Transverse colon (tissue), 4 donors: ENCODE measurements at regions not wholly inside any gene's neighbourhood (a gene's known extent, or its start where the extent isn't known, plus 50 kb on each side); places are given as distances from the start of the nearest gene placed in this dataset.
"Not testable (repeated sequence)": the region's sequence is repeated elsewhere in the genome, so short reads cannot be mapped to it uniquely, and the experiment has no call there.

Experiments
- DNase-seq: peaks from one replicate; pipeline ENCODE4 v3.0.0-alpha.2; 2019
- H3K27ac ChIP-seq, 4 donors: fragments of 200-600 bp; sonication (generic); 2 replicates each; pipeline ENCODE4 v1.5.1; 2016 to 2018; ENCODE audit warnings: inconsistent platforms in 4 of 4
- H3K27me3 ChIP-seq: fragments of 200-600 bp; sonication (generic); 2 replicates; pipeline ENCODE4 v1.5.1; 2017; ENCODE audit warnings: inconsistent platforms
- H3K36me3 ChIP-seq, 4 donors: fragments of 200-600 bp; sonication (generic); 2 replicates each; pipeline ENCODE4 v1.5.1; 2017 to 2019; ENCODE audit warnings: inconsistent platforms in 4 of 4
- H3K4me1 ChIP-seq, 4 donors: fragments of 200-600 bp; sonication (generic); 2 replicates each; pipeline ENCODE4 v1.5.1; 2017 to 2020; ENCODE audit warnings: inconsistent platforms in 4 of 4
- H3K4me3 ChIP-seq, 4 donors: fragments of 200-600 bp; sonication (generic); 1 replicate in 1 of 4; 2 replicates in 3 of 4; pipeline versions ENCODE4 v1.5.1 to v1.6.1; 2017 to 2019; ENCODE audit warnings: inconsistent platforms in 4 of 4
- H3K9me3 ChIP-seq, 2 donors: fragments of 200-600 bp; sonication (generic); 2 replicates each; pipeline ENCODE4 v1.5.1; 2017 to 2019; ENCODE audit warnings: inconsistent platforms in 2 of 2
- CTCF ChIP-seq, 5 experiments: fragments of 200-600 bp in 3 of 5; fragments of 450-650 bp in 2 of 5; sonication (generic) in 3 of 5; IDR thresholded peaks; 1 replicate in 2 of 5; 2 replicates in 3 of 5; pipeline ENCODE4 v1.5.1; 2016 to 2017; ENCODE audit warnings: antibody characterized with exemption in 5 of 5, inconsistent platforms in 3 of 5, mild to moderate bottlenecking in 2 of 5, moderate library complexity in 1 of 5
- EP300 ChIP-seq: sonication (generic); formaldehyde crosslinking; IDR thresholded peaks from one replicate; pipeline ENCODE4 v1.6.1; 2017; ENCODE audit warnings: antibody characterized with exemption, low read depth
- POLR2A ChIP-seq: fragments of 450-650 bp; IDR thresholded peaks from one replicate; pipeline ENCODE4 v1.6.1; 2016; ENCODE audit warnings: antibody characterized with exemption, mild to moderate bottlenecking, moderate library complexity
- POLR2AphosphoS5 ChIP-seq, 3 donors: sonication (generic); formaldehyde crosslinking; IDR thresholded peaks; one replicate each; pipeline ENCODE4 v1.6.1; 2016; ENCODE audit warnings: antibody characterized with exemption in 3 of 3
- WGBS, 2 donors: methylation state at CpG; one replicate each; pipeline ENCODE4 v1.1.5; 2018; ENCODE audit warnings: low coverage in 1 of 2; 5-methylcytosine and 5-hydroxymethylcytosine counted together
- in situ Hi-C, 4 donors: fragments of 200-750 bp; cut with MboI; loops; one replicate each; pipeline versions ENCODE4 v1.15.0 to v1.15.1; 2017; ENCODE audit warnings: low sequenced_read_pairs in 3 of 4, low pct_ligation_motif_present in 1 of 4, low pct_unique_long_range_greater_than_20kb in 1 of 4
- intact Hi-C: fragments of 100-400 bp; cut with DNase I; formaldehyde crosslinking; loops from one replicate; pipeline ENCODE4 v1.15.1; 2023; ENCODE audit warnings: low total_unique reads

- no peaks in the 10 kb centered on the region for H3K27me3 ChIP-seq
- WGBS, 2 donors: 84 to 93% methylated on average over 2 of the region's 2 CpGs
- no peaks in the 10 kb centered on the region for H3K36me3 ChIP-seq
- no peak for DNase-seq
- no peaks in the 10 kb centered on the region for H3K9me3 ChIP-seq
- in situ Hi-C loops (no loop called here), intact Hi-C loops (no loop called here)
- no peaks in the 10 kb centered on the region for H3K4me1 ChIP-seq
- H3K4me3 ChIP-seq: no peak overlapping the region
- no peak overlapping the region for H3K27ac ChIP-seq
- TF ChIP-seq POLR2AphosphoS5 (IDR thresholded peaks at IDR 0.05) (no peak), POLR2A (no peak), EP300 (no peak), CTCF (IDR thresholded peaks at IDR 0.05) (no peak)
These were observed 138.9 kb upstream of the HNRNPU start for GRCh38 chr1:245003246-245003645.

GRCh38 chr1:245001252-245001651, 136.9 kb upstream of the HNRNPU start:
- H3K36me3 ChIP-seq: no peaks in the 10 kb centered on the region
- H3K27ac ChIP-seq: no peak overlapping the region
- TF ChIP-seq EP300 (no peak), POLR2A (no peak), CTCF (IDR thresholded peaks at IDR 0.05) (no peak), POLR2AphosphoS5 (IDR thresholded peaks at IDR 0.05) (no peak)
- H3K9me3 ChIP-seq: no peaks in the 10 kb centered on the region
- intact Hi-C loops (no loop called here), in situ Hi-C loops (no loop called here)
- H3K4me3 ChIP-seq: no peak overlapping the region
- DNase-seq: no peak
- no peaks in the 10 kb centered on the region for H3K27me3 ChIP-seq
- WGBS, 2 donors: 93% methylated on average over 1 of the region's 1 CpG; no CpG with 5 or more reads in 1 of the 2 donors
- no peaks in the 10 kb centered on the region for H3K4me1 ChIP-seq

- no peak for DNase-seq
- intact Hi-C loops: no loop called here
- H3K27ac ChIP-seq: no peak overlapping the region
- TF ChIP-seq CTCF (IDR thresholded peaks at IDR 0.05) (no peak), EP300 (no peak), POLR2A (no peak), POLR2AphosphoS5 (IDR thresholded peaks at IDR 0.05) (no peak)
- H3K4me3 ChIP-seq: no peak overlapping the region
- in situ Hi-C loops: no loop called here
- H3K9me3 ChIP-seq: no peaks in the 10 kb centered on the region
- no peaks in the 10 kb centered on the region for H3K4me1 ChIP-seq
- no peaks in the 10 kb centered on the region for H3K27me3 ChIP-seq
- no peaks in the 10 kb centered on the region for H3K36me3 ChIP-seq
These were observed 136.5 kb upstream of the HNRNPU start for GRCh38 chr1:245000872-245001188.

GRCh38 chr1:244999644-245000043, 135.3 kb upstream of the HNRNPU start:
- in situ Hi-C loops: not testable (repeated sequence)

GRCh38 chr1:244998717-244999346, 134.5 kb upstream of the HNRNPU start:
- DNase-seq: no peak
- no peaks in the 10 kb centered on the region for H3K36me3 ChIP-seq
- no peaks in the 10 kb centered on the region for H3K27me3 ChIP-seq
- H3K9me3 ChIP-seq: no peaks in the 10 kb centered on the region
- in situ Hi-C loops (no loop called here), intact Hi-C loops (no loop called here)
- H3K27ac ChIP-seq: no peak overlapping the region
- TF ChIP-seq EP300 (no peak), POLR2AphosphoS5 (IDR thresholded peaks at IDR 0.05) (no peak), POLR2A (no peak), CTCF (IDR thresholded peaks at IDR 0.05) (no peak)
- no peak overlapping the region for H3K4me3 ChIP-seq
- H3K4me1 ChIP-seq: no peaks in the 10 kb centered on the region
- whole genome bisulfite sequencing, 2 donors: 84 to 100% methylated on average over 1 of the region's 1 CpG

More at GRCh38 chr1:244999644-245000043, 135.3 kb upstream of the HNRNPU start:
- intact Hi-C loops, H3K4me1 ChIP-seq, H3K9me3 ChIP-seq, H3K27me3 ChIP-seq, H3K27ac ChIP-seq, DNase-seq, H3K4me3 ChIP-seq, H3K36me3 ChIP-seq: not testable (repeated sequence)
- WGBS, 2 donors: 87 to 92% methylated on average over 3 of the region's 3 CpGs
